DOHH2 (cell line): ENCODE measurements at regions not wholly inside any gene's neighbourhood (a gene's known extent, or its start where the extent isn't known, plus 50 kb on each side); places are given as distances from the start of the nearest gene placed in this dataset.

Experiments
- H3F3A ChIP-seq: fragments of 200-600 bp; sonication (generic), shearing (Covaris generic); 2 replicates; pipeline ENCODE4 v1.6.0; 2016; ENCODE audit warnings: antibody characterized with exemption, mild to moderate bottlenecking; ENCODE audit not compliant: control insufficient read depth, insufficient read depth
- H3K27ac ChIP-seq: fragments of 200-600 bp; sonication (generic); 2 replicates; pipeline ENCODE4 v1.5.1; 2014; ENCODE audit warnings: low read depth, mild to moderate bottlenecking, low read length, moderate library complexity
- H3K27me3 ChIP-seq: fragments of 200-600 bp; sonication (generic); 2 replicates; pipeline ENCODE4 v1.6.1; 2014; ENCODE audit warnings: mild to moderate bottlenecking, low read length, mixed read lengths; ENCODE audit not compliant: control insufficient read depth
- H3K36me3 ChIP-seq: fragments of 200-600 bp; sonication (generic); 2 replicates; pipeline ENCODE4 v1.6.1; 2014; ENCODE audit warnings: mild to moderate bottlenecking, low read length, moderate library complexity, mixed read lengths; ENCODE audit not compliant: control insufficient read depth
- H3K4me1 ChIP-seq: fragments of 200-600 bp; sonication (generic); 2 replicates; pipeline ENCODE4 v1.6.1; 2014; ENCODE audit warnings: mild to moderate bottlenecking, low read length, mixed read lengths; ENCODE audit not compliant: control insufficient read depth
- H3K4me2 ChIP-seq: fragments of 200-600 bp; sonication (generic); 2 replicates; pipeline ENCODE4 v1.6.0; 2014; ENCODE audit warnings: mild to moderate bottlenecking, low read length, moderate library complexity
- H3K4me3 ChIP-seq: fragments of 200-600 bp; sonication (generic); 2 replicates; pipeline ENCODE4 v1.5.1; 2014; ENCODE audit warnings: mild to moderate bottlenecking, low read length, mixed read lengths
- H3K79me2 ChIP-seq: fragments of 200-600 bp; sonication (generic); 2 replicates; pipeline ENCODE4 v1.6.1; 2014; ENCODE audit warnings: mild to moderate bottlenecking, low read length, mixed read lengths; ENCODE audit not compliant: control insufficient read depth
- H3K9me2 ChIP-seq: fragments of 200-600 bp; sonication (generic); replicated peaks from 2 replicates; pipeline ENCODE4 v1.6.1; 2014; ENCODE audit warnings: mild to moderate bottlenecking, low read length, mixed read lengths; ENCODE audit not compliant: control insufficient read depth
- H3K9me3 ChIP-seq: fragments of 200-600 bp; sonication (generic); 2 replicates; pipeline ENCODE4 v1.6.1; 2014; ENCODE audit warnings: antibody characterized with exemption, low read length, mixed read lengths; ENCODE audit not compliant: control insufficient read depth, insufficient read depth
- H4K20me1 ChIP-seq: fragments of 200-600 bp; sonication (generic); 2 replicates; pipeline ENCODE4 v1.6.0; 2014; ENCODE audit warnings: low read depth, mild to moderate bottlenecking, antibody characterized with exemption, low read length, moderate library complexity; ENCODE audit not compliant: control insufficient read depth, insufficient read depth
- EZH2phosphoT487 ChIP-seq: fragments of 200-600 bp; sonication (generic); IDR thresholded peaks from 2 replicates; pipeline ENCODE4 v1.6.1; 2017; ENCODE audit warnings: borderline replicate concordance, mild to moderate bottlenecking, antibody characterized with exemption, low read length, moderate library complexity, mixed read lengths
- TF ChIP-seq, protein P1 (sequence below): fragments of 200-600 bp; sonication (generic); IDR thresholded peaks from one replicate; pipeline ENCODE4 v1.5.1; 2014; ENCODE audit warnings: antibody characterized with exemption, mild to moderate bottlenecking, low read depth, low read length; ENCODE audit not compliant: poor library complexity, severe bottlenecking

DNA sequence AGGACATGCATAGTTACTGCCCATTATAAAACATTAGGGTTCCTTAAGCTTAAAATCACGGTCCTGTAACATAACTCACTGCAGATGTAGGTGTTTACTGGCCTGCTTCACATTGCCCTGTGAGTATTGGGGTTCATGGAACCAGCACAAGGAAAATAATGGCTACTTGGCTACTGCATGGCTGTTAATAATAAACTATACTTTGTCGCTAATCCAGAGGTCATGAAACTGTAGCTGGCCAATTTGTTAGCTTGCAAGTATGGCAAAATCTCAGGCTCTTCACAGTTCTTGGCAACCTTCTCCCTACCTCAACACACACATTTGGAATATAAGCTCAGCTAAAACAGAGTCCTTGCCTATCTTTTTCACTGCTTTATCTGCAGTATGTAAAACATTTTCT, 274.0 kb upstream of the NR5A2 start:
- Histone ChIP-seq H3F3A (no peaks in the 10 kb centered on the region), H3K9me2 (no peaks in the 10 kb centered on the region), H3K27me3 (peaks cover 3% of the 10 kb centered on the region), H4K20me1 (no peaks in the 10 kb centered on the region), H3K4me1 (no peaks in the 10 kb centered on the region), H3K36me3 (no peaks in the 10 kb centered on the region), H3K79me2 (no peaks in the 10 kb centered on the region), H3K4me2 (no peak overlapping the region), H3K9me3 (no peaks in the 10 kb centered on the region), H3K4me3 (no peak overlapping the region), H3K27ac (no peak overlapping the region)
- TF ChIP-seq EZH2phosphoT487: no peak
- TF ChIP-seq, protein P1, sequence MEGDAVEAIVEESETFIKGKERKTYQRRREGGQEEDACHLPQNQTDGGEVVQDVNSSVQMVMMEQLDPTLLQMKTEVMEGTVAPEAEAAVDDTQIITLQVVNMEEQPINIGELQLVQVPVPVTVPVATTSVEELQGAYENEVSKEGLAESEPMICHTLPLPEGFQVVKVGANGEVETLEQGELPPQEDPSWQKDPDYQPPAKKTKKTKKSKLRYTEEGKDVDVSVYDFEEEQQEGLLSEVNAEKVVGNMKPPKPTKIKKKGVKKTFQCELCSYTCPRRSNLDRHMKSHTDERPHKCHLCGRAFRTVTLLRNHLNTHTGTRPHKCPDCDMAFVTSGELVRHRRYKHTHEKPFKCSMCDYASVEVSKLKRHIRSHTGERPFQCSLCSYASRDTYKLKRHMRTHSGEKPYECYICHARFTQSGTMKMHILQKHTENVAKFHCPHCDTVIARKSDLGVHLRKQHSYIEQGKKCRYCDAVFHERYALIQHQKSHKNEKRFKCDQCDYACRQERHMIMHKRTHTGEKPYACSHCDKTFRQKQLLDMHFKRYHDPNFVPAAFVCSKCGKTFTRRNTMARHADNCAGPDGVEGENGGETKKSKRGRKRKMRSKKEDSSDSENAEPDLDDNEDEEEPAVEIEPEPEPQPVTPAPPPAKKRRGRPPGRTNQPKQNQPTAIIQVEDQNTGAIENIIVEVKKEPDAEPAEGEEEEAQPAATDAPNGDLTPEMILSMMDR: no peak

DNA sequence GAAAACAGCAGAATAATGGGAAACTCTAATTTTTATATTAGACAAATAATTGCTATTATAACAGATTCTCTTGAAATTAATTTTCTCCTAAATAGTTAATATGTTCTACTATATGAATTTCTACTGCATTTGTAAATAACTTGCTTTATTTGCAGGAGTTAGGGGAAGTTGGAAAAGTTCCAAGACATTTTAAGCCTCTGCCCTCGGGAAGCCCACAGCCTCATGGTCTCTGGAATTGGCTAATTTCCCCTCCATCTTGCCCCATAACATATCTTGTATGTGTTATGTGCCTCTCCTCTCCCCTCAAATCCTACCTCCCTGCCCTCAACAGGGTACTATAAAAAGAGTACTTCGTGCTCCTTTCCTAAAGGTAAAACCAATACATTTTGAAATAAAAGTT, 271.4 kb upstream of the NR5A2 start:
- H4K20me1 ChIP-seq: no peaks in the 10 kb centered on the region
- H3K9me2 ChIP-seq: no peaks in the 10 kb centered on the region
- no peak overlapping the region for H3K27ac ChIP-seq
- H3K9me3 ChIP-seq: no peaks in the 10 kb centered on the region
- H3K79me2 ChIP-seq: no peaks in the 10 kb centered on the region
- no peak overlapping the region for H3K4me3 ChIP-seq
- H3F3A ChIP-seq: no peaks in the 10 kb centered on the region
- H3K4me1 ChIP-seq: no peaks in the 10 kb centered on the region
- TF ChIP-seq EZH2phosphoT487: no peak
- TF ChIP-seq, protein P1: no peak
- H3K27me3 ChIP-seq: peaks cover 3% of the 10 kb centered on the region
- H3K4me2 ChIP-seq: no peak overlapping the region
- H3K36me3 ChIP-seq: no peaks in the 10 kb centered on the region

DNA sequence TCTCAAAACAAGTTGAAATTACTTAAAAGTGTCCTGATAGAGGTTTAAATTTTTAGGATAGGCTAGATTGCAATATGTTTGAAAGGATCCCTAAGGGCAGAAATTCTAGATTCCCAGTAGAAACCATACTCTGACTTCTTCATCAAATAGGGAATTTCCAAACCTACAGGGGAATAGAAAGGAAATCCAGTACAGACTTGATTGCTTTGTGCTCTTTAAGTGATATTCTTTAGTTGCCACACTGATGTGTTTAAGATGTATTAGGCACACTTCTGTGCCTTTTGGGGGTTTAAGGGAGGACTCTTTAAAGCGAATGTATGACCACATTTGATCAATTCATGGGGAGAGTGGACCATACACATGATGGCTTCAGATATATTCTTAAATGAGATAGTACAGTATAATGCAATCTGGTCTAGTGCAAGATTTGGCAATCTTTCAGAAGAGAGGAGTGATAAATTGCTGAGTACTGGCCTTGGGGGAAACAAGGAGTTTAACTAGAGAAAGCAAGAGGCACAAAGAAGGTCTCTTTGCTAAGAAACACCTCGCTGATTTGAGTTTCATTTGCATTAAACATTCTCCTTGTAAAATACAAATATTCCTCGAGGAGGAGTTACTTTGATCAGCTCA, 268.8 kb upstream of the NR5A2 start:
- H3K79me2 ChIP-seq: no peaks in the 10 kb centered on the region
- no peaks in the 10 kb centered on the region for H3K36me3 ChIP-seq
- H3K27ac ChIP-seq: no peak overlapping the region
- no peaks in the 10 kb centered on the region for H3K9me3 ChIP-seq
- H3K4me2 ChIP-seq: no peak overlapping the region
- H3K9me2 ChIP-seq: no peaks in the 10 kb centered on the region
- TF ChIP-seq, protein P1: no peak
- TF ChIP-seq EZH2phosphoT487: no peak
- H3F3A ChIP-seq: no peaks in the 10 kb centered on the region
- peaks cover 3% of the 10 kb centered on the region for H3K27me3 ChIP-seq
- H3K4me3 ChIP-seq: no peak overlapping the region
- no peaks in the 10 kb centered on the region for H3K4me1 ChIP-seq
- no peaks in the 10 kb centered on the region for H4K20me1 ChIP-seq
